Hypothalamus (tissue), 51 donors: ENCODE measurements at regions not wholly inside any gene's neighbourhood (a gene's known extent, or its start where the extent isn't known, plus 50 kb on each side); places are given as distances from the start of the nearest gene placed in this dataset.

ENCODE experiments used
- DNase-seq, 51 donors: peaks; one replicate each; lab custom pipeline; 2025; lab: John Stamatoyannopoulos, UW

DNA sequence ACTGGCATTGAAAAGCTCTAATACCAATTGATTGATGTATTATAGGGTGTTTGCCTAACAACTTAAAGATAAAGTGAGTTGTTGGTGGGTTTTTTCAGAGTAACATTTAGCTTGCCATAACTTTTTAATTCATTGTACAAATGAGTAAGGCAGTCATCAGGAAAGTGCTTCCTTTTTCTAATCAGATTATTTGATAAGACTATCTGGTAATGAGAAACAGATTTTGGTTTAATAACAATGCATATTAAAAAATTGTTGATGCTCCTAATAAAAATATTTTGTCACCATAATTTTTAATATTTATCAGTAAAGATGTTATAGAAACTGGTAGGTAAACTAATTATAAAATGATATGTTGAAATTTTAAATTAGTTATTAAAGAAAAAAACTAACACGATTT lies 51.3 kb downstream of the BLTP1 start:
- DNase-seq = no peak

- DNase-seq = no peak
Measured at GRCh38 chr4:122205687-122206086, 53.6 kb downstream of the BLTP1 start.

GRCh38 chr4:122212880-122213279 lies 60.7 kb downstream of the BLTP1 start:
- no peak for DNase-seq

- DNase-seq = no peak
Measured at GRCh38 chr4:122218762-122219161, 66.6 kb downstream of the BLTP1 start.

- no peak for DNase-seq
Measured at GRCh38 chr4:122219356-122219755, 67.2 kb downstream of the BLTP1 start.

DNA sequence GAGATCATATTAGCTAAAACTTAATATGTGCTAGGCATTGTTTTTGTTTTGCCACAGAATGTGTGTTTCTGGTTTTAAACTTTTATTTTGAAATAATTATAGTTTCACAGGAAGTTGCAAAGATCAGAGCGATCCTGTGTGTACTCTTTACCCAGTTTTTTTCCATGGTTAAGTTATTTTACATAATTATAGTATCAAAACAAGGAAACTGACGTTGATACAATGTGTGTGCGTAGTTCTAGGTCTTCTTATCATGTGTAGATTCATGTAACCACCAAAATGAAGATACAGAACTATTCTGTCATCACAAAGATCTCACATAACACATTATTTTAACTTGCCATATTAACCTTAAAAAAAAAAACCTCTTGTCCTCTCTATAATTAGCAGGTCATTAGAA lies 69.2 kb downstream of the BLTP1 start:
- no peak for DNase-seq

- peak in 1 of 51 donors; percentile 5 for DNase-seq
Measured at GRCh38 chr4:122224348-122224747, 72.2 kb downstream of the BLTP1 start.

DNA sequence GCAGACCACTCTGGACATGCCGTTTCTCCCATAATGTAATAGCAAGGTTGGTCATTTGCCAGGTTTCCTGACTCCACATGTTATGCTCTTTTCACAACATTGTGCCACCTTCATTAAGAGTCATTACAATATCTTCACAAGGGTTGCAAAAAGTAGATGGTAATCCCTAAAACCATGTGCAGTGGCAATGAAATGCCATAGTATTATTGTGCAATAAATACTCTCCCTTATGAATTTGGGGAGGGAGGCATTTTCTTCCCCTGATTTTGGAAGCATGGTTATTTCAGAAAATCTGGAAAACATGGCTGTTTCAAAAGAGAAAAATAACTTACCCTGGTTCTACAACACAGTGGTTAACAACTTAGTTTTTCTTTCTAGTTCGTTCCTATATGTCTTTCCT lies 75.1 kb downstream of the BLTP1 start:
- no peak for DNase-seq

DNA sequence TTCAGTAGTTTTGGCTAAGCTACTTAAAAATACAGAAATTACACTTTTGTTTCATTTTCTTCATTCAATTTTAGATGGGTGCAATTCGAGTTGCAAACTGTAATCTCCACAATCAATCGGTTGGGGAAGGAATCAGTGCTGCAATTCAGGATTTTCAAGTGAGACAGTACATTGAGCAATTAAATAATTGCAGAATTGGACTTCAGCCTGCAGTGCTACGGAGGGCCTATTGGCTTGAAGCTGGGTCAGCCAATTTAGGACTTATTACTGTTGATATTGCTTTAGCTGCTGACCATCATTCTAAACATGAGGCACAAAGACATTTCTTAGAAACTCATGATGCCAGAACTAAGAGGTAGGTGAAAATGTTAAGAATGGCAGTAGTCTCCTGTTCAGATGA lies 77.7 kb downstream of the BLTP1 start:
- no peak for DNase-seq

DNA sequence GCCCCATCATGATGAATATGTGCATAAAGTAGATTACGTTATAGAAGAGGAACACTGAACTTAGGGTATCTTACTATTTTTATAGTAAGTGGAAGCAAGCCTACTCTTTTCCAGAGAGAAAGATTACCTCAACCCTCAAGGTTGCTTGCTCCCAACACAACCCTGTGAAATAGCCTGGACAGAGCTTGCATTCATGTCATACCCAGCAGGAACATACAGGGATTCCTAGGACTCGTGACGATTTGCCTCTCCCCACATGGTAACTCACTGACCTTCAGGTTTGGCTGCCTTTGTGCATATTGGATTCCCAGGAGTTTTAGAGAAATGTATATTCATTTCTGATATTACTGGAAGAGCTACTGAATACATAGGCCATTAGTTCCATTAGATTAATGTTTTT lies 80.5 kb downstream of the BLTP1 start:
- no peak for DNase-seq

- DNase-seq = no peak
Measured at GRCh38 chr4:122234686-122235085, 82.6 kb downstream of the BLTP1 start.

DNA sequence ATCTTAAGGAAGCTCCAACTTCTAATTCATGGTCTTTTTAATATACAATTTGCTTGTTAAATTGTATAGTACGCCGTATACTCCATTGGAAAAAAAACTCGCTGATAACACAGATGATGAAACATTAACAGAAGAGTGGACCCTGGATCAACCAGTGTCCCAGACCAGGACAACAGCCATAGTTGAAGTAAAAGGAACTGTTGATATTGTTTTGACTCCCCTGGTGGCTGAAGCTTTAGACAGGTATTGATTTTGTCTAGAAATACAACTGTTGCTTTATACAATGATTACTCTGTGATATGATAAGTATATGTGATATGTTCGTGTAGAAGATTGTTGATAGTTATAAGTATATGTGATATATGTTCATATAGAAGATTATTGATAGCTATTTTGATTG lies 91.7 kb downstream of the BLTP1 start:
- no peak for DNase-seq

- no peak for DNase-seq
Measured at GRCh38 chr4:122244764-122245163, 92.6 kb downstream of the BLTP1 start.

DNA sequence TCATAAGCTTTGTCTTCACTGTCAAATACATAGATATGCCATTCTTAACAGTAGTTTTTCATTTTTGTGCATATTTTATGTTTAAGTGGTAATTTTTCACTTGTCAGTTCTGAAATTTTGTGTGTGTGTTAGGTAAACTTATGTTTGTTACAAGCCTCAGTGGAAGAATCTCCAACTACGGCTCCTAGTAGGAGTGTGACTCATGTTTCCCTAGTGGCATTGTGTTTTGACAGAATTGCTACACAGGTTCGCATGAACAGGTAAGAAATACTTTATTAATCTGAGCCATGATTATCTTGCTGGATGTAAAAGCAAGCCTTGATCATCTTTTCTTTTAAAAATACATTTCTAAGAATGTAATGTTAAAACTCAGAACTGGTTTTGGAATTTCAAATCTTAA lies 94.4 kb downstream of the BLTP1 start:
- DNase-seq = no peak

GRCh38 chr4:122249357-122249756 lies 97.2 kb downstream of the BLTP1 start:
- DNase-seq = no peak

GRCh38 chr4:122252584-122252983 lies 100.5 kb downstream of the BLTP1 start:
- no peak for DNase-seq

DNA sequence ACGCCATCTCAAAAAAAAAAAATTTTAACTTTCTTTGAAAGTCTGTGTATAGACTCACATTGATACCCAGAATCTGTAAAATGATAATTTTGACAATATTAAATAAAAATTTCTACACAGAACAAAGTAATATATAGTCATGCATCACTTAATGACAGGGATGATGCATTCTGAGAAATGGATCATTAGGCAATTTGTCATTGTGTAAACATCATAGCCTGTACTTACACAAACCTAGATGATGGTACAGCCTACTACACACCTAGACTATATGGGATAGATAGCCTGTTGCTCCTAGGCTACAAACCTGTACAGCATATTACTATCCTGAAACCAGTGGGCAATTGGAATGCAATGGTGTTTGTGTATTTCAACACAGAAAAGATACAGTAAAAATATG lies 107.7 kb downstream of the BLTP1 start:
- no peak for DNase-seq

DNA sequence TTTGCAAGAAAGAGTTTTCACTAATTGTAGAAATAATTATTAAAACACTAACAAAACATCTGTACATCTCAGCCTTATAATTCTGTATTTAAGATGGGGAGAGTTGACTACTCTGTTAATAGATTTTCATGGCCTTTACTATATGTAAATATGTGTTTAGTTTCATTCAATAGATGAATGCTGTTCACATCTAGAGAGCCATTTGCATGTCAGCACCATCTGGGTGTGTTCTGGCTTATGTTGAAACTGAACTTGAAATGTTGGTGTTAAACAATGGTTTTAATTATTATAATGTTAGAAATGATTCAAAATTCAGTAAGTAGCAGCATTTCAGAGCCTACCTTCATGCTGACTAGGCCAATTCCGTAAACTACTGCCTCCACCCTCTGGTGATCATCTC lies 102.5 kb upstream of the ADAD1 start:
- DNase-seq = no peak

GRCh38 chr4:122278976-122279375 lies 99.8 kb upstream of the ADAD1 start:
- no peak for DNase-seq

- no peak for DNase-seq
Measured at GRCh38 chr4:122279670-122280069, 99.1 kb upstream of the ADAD1 start.

DNA sequence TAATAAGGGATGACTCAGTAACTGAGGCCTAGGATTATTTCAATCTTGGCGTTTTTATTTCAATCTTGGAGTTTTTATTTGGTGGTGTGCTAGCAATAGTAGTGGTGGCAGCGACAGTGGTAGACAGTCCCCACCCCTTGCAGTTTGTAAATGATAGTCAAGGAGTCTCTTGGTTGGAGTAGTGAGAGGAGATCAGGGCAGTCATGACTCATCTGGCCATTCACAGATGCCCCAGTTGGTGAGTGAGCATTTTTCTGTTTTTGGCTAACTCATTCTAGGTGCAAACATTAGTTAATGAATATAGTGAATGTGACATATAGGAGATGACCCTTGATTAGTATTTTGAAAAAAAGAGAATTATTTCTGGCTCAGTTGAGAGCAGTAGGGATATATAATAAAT lies 93.5 kb upstream of the ADAD1 start:
- DNase-seq = no peak

- peak in 17 of 51 donors; percentile 0 to 37 (median 13) for DNase-seq
Measured at GRCh38 chr4:122293374-122294365, 85.1 kb upstream of the ADAD1 start.

- DNase-seq = no peak
Measured at GRCh38 chr4:122297694-122298093, 81.1 kb upstream of the ADAD1 start.
